ENCODE measurements at regions not wholly inside any gene's neighbourhood (a gene's known extent, or its start where the extent isn't known, plus 50 kb on each side); places are given as distances from the start of the nearest gene placed in this dataset.
"Not testable (repeated sequence)": the region's sequence is repeated elsewhere in the genome, so short reads cannot be mapped to it uniquely, and the experiment has no call there.

DNA sequence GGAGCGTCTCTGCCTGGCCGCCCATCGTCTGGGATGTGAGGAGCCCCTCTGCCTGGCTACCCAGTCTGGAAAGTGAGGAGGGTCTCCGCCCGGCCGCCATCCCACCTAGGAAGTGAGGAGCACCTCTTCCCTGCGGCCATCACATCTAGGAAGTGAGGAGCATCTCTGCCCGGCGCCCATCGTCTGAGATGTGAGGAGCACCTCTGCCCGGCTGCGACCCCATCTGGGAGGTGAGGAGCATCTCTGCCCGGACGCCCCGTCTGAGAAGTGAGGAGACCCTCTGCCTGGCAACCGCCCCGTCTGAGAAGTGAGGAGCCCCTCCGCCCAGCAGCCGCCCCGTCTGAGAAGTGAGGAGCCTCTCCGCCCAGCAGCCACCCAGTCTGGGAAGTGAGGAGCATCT lies 84.5 kb downstream of the IDS start:
- not testable (repeated sequence) for ATAC-seq

DNA sequence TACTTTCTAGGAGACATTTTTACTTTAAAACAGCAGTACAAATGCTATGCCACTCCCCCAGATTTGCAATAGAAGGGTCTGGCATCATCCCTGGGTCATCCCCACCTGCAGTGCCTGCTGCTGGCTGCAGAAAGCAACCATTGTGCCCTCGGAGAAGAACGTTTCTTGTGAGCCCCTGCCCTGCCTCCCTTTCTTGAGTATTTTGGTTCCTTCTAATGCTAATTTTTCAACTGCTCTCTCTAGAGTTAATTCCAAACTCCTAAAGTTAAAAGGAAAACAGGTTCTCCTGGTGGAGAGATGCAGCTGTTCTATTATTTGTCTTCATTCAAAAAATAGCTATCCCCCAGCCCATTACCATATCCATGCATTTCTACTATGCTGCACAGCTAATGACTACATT lies 107.1 kb downstream of the IDS start:
- ATAC-seq, result no peak

DNA sequence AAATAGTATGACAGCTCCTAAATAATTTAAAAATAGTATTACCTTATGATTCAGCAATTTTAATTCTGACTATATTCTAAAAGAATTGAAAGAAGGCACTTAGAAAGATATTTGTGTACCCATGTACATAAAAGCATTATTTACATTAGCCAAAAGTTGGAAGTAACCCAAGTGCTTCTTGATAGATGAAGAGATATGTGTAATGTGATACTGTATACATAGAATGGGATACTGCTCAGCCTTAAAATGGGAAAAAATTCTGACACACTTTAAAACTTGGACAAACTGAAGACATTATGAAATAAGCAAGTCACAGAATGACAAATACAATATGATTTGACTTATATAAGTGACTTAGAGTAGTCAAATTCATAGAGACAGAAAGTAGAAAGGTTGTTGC lies 112.2 kb downstream of the IDS start:
- ATAC-seq, result no peak

GRCh38 chrX:149383852-149384251 lies 121.3 kb downstream of the IDS start:
- no peak for ATAC-seq

- no peak for ATAC-seq
These were observed 130.4 kb downstream of the IDS start for GRCh38 chrX:149374751-149375150.

GRCh38 chrX:149372866-149373265 lies 132.2 kb downstream of the IDS start:
- ATAC-seq, result no peak

DNA sequence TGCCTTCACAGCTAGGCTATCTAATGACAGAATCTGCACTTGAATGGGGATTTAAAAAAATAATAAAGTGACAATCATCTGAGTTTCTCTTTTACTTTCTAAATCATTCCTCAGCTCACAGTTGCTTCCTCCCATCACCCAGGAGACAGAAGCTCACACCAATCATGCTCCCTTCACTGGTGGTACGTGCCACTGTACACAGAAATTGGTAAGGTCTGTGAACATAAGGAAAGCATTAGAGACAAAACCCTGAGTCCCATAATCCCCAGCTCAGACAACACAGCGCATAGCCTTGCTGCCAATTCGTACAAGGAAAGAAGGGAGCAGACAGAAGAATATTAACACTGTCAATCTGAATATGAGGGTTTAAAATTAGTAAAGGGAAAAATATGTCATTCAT lies 133.1 kb downstream of the IDS start:
- no peak for ATAC-seq

DNA sequence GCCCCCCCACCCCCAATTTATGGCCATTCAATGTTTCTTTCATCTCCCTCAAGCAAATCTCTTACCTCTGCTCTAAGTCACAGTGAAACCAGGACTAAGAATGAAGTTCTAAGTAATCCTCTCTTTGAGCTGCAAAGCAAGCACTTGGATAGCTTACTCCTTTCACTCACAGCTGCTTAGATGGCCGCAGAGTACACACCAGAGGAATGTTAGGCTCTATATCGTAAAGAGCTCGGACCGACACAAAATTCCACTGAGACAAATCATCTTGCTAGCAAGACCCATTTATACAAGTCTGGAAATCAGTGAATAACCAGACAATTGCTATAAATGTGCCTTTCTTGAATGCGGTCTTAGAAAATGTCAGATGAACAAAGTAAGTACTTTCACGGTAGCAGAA lies 135.0 kb downstream of the IDS start:
- no peak for ATAC-seq

DNA sequence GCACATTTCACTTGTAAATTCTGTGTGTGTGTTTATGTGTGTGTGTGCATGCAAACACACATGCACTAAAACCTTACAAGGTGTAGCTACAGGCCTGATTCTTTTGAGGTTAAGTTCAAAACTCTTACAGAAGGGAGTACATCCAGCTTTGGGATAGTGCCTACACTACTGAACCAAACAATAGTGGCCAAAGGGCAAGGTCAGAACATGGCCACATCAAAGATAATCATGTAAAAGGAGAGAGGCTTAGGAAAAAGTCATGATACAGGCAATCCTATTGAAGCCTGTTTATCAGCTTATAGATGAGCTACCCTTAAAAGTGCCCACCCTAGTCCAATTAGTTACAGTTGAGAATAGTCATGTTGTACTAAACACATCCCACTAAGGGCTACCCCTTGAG lies 139.6 kb downstream of the IDS start:
- ATAC-seq, result no peak

- no peak for ATAC-seq
These were observed 140.0 kb downstream of the IDS start for GRCh38 chrX:149365061-149365460.

- ATAC-seq, result no peak
These were observed 141.1 kb downstream of the IDS start for GRCh38 chrX:149363965-149364364.

- ATAC-seq, result no peak
These were observed 158.8 kb downstream of the IDS start for GRCh38 chrX:149346306-149346705.

- no peak for ATAC-seq
These were observed 182.8 kb downstream of the IDS start for GRCh38 chrX:149322316-149322715.

GRCh38 chrX:149313871-149314371 lies 191.2 kb downstream of the IDS start:
- no peak for ATAC-seq

DNA sequence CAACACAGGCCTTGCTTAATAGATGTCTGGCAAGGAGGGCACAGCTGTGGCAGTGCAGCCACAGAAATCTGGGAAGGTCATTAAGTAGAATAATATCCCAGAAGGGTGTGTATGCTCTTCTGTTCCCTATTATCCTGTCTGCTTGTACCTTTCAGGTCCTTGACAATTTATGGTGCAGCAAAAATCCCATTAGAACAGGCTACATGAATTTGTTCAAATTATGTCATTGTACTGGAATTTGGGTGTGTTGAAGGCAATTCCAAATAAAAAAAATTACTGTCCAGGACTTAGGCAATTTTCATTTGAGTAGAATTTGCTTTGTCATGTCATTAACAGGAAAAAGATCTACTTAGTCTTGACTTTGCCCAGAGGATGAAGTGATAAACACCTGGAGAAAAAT lies 192.1 kb downstream of the IDS start:
- ATAC-seq, result no peak

DNA sequence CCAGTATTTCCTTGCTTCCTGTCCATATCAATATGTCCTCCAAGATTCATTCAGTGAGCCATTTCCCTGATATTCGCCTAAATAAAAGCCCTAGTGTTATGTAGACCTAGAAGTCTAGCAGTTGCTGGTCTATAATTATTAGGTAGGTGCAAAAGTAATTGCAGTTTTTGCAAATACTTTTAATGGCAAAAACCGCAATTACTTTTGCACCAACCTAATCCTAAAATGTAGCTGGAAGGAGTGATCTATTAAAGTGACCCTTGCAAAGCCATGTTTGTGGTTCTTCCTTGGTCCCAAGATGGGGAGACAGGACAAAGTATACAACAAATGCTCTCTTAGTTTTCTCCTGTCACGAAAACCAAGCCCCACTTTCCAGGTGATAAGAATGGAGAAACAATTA lies 193.0 kb downstream of the IDS start:
- no peak for ATAC-seq

- ATAC-seq, result no peak
These were observed 202.4 kb downstream of the IDS start for GRCh38 chrX:149302705-149303104.

GRCh38 chrX:149298111-149298510 lies 207.0 kb downstream of the IDS start:
- no peak for ATAC-seq

GRCh38 chrX:149296092-149296491 lies 209.0 kb downstream of the IDS start:
- no peak for ATAC-seq

- ATAC-seq, result peak in 1 of 2 donors; percentile 21
These were observed 218.2 kb downstream of the IDS start for GRCh38 chrX:149286940-149287349.

GRCh38 chrX:149284616-149285015 lies 220.5 kb downstream of the IDS start:
- peak; percentile 28 to 49 for ATAC-seq

DNA sequence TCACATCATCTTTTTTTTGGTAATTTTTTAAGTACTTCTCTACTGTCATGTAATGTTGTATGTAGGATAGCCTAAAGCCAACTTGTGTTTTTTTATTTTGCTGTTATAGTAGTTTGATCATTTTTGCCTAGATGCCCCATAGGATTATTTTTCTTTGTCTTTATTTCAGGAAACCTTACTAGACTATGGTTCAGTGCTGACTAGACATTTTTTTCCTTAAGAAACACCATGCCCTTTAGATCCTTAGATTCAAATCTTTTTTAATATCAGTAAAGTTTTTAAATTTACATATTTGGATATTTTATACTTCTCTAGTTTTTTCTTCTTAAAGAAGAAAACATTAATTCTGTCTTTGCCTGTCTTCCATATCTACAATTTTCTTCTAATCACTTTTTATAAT lies 221.3 kb downstream of the IDS start:
- no peak for ATAC-seq

DNA sequence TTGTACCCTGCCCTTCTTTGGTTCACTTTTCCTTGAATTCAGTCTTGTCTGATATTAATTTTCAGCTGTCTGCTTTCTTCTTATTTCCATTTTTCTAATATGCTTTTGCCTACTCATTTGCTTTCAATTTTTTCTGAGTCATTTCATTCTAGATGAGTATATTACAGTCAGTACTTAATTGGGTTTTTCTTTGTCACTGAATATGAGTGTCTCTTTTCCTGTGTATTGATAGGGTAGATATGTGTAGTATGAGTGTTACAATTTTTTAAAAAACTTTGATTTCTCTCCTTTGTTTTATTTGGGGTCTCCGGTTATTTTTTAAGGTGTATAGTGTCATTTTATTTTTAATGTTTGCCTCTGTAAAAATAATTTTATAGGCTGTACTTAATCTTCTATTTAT lies 222.2 kb downstream of the IDS start:
- peak in 1 of 2 donors; percentile 49 for ATAC-seq

DNA sequence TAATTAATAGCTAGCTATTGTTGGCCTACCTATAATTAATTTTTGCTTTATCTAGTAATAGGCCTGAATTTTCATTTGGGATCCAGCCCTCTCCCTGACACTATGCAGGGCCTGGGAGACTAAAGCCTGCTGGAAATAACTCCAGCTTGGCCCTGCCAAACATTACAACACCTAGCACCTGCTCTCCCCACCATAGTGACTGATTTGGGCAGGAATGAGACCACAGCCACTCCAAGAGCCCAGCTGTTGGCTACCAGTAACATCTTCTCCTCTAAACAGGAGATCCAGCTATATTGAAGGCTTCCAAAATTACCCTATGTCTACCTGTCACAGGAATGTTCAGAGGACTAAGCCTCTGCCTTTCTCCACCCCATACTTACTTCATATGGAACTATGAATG lies 225.1 kb downstream of the IDS start:
- no peak for ATAC-seq

GRCh38 chrX:149275836-149276235 lies 229.3 kb downstream of the IDS start:
- ATAC-seq, result no peak
